AG08395 (cell line): ENCODE measurements at regions not wholly inside any gene's neighbourhood (a gene's known extent, or its start where the extent isn't known, plus 50 kb on each side); places are given as distances from the start of the nearest gene placed in this dataset.

ENCODE experiments used
- DNase-seq: peaks from one replicate; pipeline ENCODE4 v3.0.0; 2012; ENCODE audit warnings: mixed read lengths, low spot score

GRCh38 chr10:10589540-10590303 is 427.9 kb upstream of the CELF2 start:
- peak; percentile 53 for DNase-seq

- DNase-seq, result no peak
These were observed 425.8 kb upstream of the CELF2 start for GRCh38 chr10:10591715-10592341.

GRCh38 chr10:10596256-10596655 is 421.4 kb upstream of the CELF2 start:
- no peak for DNase-seq

DNA sequence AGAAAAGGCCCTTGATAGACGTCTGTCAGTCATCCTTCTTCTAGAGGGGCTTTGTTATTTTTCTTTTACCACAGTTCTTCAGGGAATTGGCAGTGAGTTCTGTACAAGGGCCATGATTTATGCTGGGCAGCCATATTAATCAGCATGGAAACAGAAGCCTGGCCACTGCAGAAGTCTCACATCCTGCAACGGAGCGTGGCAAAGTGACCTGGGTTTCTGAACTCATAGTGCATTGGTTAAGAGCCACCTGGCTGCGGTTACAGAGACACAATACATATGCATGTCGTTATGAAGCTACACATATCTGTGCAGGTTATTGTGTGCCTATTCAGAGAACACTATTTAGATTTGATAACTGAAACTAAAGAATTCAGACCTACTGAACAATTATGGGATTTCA is 419.4 kb upstream of the CELF2 start:
- DNase-seq, result no peak

DNA sequence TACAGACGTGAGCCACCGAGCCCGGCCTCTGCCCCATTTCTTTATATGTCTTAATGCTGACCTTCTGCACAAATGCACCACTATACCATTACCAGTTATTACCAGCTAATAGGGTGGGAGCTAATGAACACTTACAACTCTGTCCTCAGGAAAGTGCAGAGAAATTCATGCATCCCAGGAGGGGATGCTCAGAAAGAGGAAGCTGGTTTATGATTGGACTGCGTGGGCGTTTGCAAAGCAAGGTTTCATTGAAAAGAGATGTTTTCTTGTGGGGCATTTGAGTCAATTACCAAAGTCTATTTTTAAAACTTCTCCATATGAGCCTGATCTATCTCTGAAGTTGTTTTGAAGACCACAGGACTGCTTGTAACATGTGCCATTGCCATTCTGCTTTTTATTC is 417.7 kb upstream of the CELF2 start:
- DNase-seq, result no peak

GRCh38 chr10:10605551-10606081 is 412.1 kb upstream of the CELF2 start:
- peak; percentile 71 for DNase-seq

DNA sequence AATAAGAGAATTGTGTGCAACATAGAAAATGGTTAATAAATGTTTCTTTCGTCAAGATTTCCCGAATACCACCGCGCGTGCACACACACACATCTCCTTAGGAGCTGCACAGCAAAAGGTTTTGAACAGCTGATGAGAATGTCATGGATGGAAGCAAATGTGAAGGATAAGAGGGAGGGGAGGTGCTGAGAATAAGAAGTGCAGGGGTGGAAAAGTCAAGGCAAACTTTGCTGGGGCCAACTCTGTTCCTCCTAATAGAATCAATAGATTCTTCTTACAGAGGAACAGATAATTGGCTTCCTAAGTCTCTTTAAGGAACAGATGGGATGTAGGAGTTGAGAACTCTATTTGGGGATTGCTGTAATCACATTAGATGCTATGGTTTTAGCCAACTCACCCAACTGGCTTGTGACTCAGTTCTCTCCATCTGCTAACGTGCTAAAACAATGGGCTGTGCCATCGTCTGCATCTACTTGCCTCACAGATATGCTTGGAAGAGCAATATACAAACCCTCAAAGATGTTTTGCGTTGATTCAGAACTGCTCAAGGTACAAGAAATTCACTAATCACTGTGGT is 408.2 kb upstream of the CELF2 start:
- no peak for DNase-seq

DNA sequence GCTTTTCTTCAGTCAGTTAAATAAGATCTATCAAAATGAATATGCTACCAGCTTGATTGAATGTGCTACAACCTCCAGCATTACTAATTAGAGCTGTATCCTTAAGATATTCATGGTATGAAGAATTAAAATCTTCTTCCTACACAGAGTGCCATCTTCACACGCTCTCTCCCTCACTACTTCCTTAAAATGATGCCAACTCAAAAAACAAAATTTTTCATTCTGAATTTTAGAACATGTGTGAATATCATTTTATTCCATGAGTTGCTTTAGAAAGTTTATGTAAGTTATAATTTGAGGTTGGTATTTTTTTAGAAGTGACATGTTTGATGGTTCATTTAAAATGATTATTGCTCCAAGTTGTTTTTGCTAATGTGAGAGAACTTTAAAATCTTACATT is 407.5 kb upstream of the CELF2 start:
- DNase-seq, result no peak

DNA sequence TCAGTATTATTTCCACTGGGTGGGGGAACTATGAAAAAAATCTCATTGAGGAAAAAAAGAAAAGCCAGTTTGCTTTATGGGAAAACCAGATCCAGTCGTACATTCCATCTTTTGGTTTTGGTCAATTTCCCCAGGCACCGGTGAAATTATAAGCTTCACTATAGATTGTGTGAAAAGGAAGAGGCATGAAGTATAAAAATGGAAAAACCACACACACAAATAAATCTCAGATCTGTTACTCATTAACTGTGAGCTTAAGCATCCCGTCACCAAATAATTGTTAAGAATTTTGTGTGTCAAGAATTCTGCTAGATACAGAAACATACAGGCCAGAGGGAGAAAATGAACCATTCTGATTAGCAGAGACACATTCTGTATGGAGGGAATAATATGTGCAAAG is 405.5 kb upstream of the CELF2 start:
- no peak for DNase-seq

GRCh38 chr10:10613656-10614244 is 403.9 kb upstream of the CELF2 start:
- DNase-seq, result no peak

DNA sequence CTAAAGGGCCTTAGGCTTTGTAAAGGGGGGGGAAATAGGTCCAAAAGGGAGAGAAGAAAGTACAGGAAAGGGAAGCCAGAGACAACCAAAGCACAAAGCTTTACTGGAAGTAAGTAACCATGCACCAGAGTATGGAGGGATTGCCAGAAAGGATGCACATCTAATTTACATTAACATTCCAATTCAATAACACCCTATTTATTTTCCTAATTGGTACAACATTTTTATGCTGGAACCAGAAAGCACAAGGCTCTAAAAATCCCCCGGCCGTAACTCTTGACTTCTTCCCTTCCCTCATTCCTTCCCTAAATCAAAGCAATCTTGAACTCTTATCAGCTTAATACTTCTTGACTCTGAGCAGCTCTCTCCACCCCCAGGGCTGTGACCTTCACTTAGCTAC is 400.0 kb upstream of the CELF2 start:
- DNase-seq, result no peak

DNA sequence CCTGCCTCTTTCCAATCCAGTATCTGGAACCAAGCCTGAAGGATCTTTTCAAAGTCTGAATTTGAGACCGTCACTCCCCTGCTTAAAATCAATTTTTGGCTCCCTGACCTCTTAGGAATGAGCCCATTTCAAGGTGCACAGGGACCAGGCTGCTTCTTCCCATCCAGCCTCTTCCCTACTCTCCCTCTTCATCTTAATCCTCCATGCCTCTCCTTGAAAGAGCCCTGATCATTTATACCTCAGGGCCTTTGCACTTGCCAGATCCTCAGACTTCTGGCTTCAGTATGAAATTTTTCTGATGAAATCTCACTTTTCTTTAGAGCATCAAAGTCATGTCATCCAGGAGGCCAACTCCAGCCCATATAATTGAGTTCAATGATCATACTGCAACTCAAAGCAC is 399.5 kb upstream of the CELF2 start:
- no peak for DNase-seq

DNA sequence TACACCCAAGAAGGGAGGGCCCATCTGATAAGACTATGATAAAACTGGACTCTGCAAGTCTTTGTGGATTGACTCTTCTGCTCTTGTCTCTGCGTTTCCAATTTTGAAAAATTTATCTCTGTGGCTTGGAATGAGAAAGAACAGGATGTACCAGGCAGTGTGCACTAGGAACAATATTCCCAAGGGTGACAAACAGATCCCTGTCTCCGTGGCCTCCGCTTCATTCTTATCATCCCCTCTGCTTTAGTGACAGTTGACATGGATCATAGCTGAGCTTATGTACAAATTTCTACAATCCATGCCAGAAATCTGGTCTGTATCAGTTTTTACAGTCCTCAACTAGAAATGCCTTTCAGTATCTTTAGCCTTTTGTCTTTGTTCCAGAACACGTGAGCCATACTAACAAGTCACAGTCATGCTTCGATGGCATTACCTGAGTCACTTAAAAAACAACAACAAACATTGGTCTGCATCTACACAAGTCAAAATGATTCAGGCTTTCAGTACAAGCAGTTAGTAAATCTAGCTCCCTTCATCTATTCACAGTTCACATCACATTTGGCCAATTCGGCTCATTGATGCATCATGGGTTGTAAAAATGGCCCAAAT is 393.6 kb upstream of the CELF2 start:
- DNase-seq, result no peak

DNA sequence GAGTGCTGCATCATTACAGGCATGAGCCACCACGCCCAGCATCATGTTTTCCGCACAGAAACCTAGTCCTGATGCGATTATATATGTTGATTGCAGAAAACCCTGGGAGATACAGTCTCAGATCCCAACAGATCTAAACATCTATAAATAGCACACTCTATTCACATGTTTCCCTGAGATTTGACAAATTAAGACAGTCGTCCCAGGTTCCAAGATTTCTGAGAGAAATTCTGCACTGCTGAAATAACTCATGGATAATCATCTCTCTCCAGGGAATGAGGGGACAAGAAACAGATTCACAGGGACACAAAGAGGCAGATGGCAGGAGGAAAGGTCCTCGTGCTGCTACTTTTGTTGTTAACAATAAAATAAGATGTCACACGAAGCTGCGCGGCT is 393.1 kb upstream of the CELF2 start:
- DNase-seq, result no peak

DNA sequence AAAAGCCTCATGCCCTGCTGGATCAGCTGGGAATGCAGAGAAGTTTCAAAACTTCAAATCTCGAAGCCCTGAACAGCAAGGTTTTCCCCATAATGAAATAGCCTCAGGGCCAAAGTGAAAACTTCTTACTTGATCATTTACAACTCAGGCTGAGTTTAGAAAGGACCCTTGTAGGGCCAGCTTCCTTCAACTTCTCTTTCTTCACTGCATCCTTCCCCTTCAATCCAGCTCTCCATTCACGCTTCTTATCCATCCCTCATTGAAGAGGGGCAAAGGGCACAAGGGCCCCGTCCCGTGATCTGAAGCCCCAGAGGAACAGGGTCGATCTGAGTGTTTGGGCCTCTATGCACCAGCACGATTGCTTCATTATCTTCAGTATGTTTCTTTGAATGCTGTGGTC is 392.2 kb upstream of the CELF2 start:
- DNase-seq, result no peak

- DNase-seq, result no peak
These were observed 390.9 kb upstream of the CELF2 start for GRCh38 chr10:10626734-10627133.

DNA sequence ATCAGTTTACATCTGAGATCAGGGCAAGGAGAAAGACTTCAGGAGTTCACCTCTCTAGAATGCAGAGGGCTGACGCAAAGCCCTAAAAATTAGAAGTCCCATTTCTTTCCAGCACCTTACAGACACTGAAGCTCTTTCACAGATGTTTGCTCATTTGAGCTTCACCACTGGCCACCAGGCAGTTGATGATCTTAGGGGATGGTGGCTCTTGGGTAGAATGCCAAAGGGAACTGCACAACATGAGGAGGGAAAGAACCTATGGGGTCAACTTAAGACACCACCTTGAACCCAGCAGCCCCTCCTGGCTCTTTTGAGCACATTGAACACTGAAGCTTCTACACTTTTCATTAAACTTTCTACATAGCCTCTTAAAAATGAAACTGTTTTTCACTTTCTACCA is 390.3 kb upstream of the CELF2 start:
- DNase-seq, result no peak

- no peak for DNase-seq
These were observed 388.2 kb upstream of the CELF2 start for GRCh38 chr10:10629512-10629911.

GRCh38 chr10:10630281-10630680 is 387.4 kb upstream of the CELF2 start:
- no peak for DNase-seq

GRCh38 chr10:10630782-10631181 is 386.9 kb upstream of the CELF2 start:
- no peak for DNase-seq

GRCh38 chr10:10642189-10642588 is 375.5 kb upstream of the CELF2 start:
- DNase-seq, result no peak

GRCh38 chr10:10642751-10643150 is 374.9 kb upstream of the CELF2 start:
- no peak for DNase-seq
